ENCODE measurements at regions not wholly inside any gene's neighbourhood (a gene's known extent, or its start where the extent isn't known, plus 50 kb on each side); places are given as distances from the start of the nearest gene placed in this dataset.

DNA sequence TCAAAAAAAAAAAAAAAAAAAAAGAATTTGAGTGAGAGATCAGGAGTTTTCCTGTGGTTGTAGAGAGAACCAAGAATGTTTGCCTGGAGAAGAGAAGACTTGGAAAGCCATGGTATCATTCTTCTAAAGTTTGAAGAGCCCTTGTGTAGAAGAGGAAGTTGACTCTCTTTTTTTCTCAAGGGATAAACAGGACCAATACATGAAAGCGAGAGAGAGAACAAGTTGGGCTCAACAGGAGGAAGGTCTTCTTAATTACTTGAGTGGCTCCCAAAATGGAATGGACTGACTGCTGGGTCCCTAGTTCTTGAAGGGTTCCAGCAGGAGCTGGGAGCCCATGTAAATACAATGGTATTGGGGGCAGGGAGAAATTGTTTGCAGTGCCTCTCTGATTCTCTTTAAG, 173.3 kb upstream of the ADO start:
- no peak for TF ChIP-seq CTCF (IDR thresholded peaks at IDR 0.05)
- TF ChIP-seq POLR2A (IDR thresholded peaks at IDR 0.05), result no peak
- no peak for TF ChIP-seq POLR2AphosphoS5 (IDR thresholded peaks at IDR 0.05)

Measured in breast epithelium (tissue), 3 donors.